WTC11 (cell line): ENCODE measurements at regions not wholly inside any gene's neighbourhood (a gene's known extent, or its start where the extent isn't known, plus 50 kb on each side); places are given as distances from the start of the nearest gene placed in this dataset.

Experiments used
- ARID4B ChIP-seq: sonication (generic); formaldehyde crosslinking; IDR thresholded peaks from 2 replicates; pipeline ENCODE4 v1.8.0; 2023; ENCODE audit warnings: missing genetic modification reagents, mild to moderate bottlenecking, borderline replicate concordance
- SP1 ChIP-seq: sonication (generic); formaldehyde crosslinking; conservative IDR thresholded peaks from 2 replicates; pipeline ENCODE4 v1.8.1; 2022; ENCODE audit warnings: missing genetic modification reagents
- TF ChIP-seq, protein P1 (sequence below): fragments of 200-600 bp; IDR thresholded peaks from 2 replicates; pipeline ENCODE4 v1.8.0; 2022; ENCODE audit warnings: antibody characterized with exemption
- TF ChIP-seq, protein P2 (sequence below): sonication (generic); formaldehyde crosslinking; IDR thresholded peaks from 2 replicates; pipeline ENCODE4 v1.8.1; 2023; ENCODE audit warnings: mild to moderate bottlenecking, missing genetic modification reagents, moderate library complexity

DNA sequence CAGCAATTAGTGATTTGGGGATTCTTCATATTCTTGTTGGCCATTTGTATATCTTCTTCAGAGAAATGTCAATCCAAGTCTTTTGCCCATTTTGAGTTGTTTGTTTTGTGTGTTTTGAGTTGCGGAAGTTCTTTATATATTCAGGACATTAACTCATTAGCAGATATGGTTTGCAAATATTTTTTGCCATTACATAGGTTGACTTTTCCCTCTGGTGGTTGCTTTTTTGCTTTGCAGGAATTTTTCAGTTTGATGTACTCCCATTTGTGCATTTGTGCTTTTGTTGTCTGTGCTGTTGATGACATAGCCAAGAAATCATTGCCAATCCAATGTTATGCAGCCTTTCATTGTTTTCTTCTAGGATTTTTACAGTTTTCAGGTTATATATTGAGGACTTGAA, 63.6 kb upstream of the DNAJC1 start:
- TF ChIP-seq SP1 (CRISPR knock-in tag) (no peak), ARID4B (no peak)
- TF ChIP-seq, protein P1, sequence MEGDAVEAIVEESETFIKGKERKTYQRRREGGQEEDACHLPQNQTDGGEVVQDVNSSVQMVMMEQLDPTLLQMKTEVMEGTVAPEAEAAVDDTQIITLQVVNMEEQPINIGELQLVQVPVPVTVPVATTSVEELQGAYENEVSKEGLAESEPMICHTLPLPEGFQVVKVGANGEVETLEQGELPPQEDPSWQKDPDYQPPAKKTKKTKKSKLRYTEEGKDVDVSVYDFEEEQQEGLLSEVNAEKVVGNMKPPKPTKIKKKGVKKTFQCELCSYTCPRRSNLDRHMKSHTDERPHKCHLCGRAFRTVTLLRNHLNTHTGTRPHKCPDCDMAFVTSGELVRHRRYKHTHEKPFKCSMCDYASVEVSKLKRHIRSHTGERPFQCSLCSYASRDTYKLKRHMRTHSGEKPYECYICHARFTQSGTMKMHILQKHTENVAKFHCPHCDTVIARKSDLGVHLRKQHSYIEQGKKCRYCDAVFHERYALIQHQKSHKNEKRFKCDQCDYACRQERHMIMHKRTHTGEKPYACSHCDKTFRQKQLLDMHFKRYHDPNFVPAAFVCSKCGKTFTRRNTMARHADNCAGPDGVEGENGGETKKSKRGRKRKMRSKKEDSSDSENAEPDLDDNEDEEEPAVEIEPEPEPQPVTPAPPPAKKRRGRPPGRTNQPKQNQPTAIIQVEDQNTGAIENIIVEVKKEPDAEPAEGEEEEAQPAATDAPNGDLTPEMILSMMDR, result no peak
- TF ChIP-seq, protein P2, sequence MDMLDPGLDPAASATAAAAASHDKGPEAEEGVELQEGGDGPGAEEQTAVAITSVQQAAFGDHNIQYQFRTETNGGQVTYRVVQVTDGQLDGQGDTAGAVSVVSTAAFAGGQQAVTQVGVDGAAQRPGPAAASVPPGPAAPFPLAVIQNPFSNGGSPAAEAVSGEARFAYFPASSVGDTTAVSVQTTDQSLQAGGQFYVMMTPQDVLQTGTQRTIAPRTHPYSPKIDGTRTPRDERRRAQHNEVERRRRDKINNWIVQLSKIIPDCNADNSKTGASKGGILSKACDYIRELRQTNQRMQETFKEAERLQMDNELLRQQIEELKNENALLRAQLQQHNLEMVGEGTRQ (CRISPR knock-in tag), result no peak
